ENCODE measurements at regions not wholly inside any gene's neighbourhood (a gene's known extent, or its start where the extent isn't known, plus 50 kb on each side); places are given as distances from the start of the nearest gene placed in this dataset.
"Not testable (repeated sequence)": the region's sequence is repeated elsewhere in the genome, so short reads cannot be mapped to it uniquely, and the experiment has no call there.

- no peak for DNase-seq (ENCODE audit: low read depth, low spot score)
- no peak overlapping the region for H3K27ac ChIP-seq
Measured at GRCh38 chr14:57066463-57066862, 202.2 kb downstream of the EXOC5 start.

DNA sequence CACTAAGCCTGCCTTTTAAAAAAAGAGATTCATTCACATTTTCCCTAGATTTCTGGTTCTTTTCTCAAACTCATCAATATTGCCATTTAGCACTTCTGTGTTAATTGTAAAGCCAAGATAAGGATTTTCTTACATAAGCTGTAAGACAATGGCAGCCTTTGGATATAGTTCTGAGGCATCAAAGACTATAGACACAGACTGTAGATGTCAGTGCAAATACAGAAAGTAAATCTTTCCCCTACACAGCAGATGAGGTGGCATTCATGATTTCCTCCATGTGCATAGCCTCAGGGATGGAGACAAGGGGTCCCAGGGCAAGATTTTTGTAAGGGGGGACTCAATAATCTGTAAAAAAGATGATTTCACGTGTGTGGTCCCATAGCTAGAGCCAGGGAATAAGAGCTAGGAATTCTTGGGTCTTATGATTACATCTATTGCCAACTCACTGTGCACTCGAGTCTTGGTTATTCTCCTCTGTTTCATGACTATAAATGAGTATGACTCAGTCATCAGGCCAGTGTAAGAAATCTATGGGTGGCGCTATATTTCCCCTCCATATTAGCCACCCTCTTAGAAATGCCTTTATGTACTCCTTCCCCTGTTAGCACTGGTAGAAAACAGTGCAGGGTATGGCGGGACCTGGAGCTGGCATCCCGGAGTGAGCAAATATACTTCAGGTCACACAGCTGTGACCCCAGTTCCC, 207.5 kb downstream of the EXOC5 start:
- DNase-seq (ENCODE audit: low read depth, low spot score): no peak
- no peak overlapping the region for H3K27ac ChIP-seq

DNA sequence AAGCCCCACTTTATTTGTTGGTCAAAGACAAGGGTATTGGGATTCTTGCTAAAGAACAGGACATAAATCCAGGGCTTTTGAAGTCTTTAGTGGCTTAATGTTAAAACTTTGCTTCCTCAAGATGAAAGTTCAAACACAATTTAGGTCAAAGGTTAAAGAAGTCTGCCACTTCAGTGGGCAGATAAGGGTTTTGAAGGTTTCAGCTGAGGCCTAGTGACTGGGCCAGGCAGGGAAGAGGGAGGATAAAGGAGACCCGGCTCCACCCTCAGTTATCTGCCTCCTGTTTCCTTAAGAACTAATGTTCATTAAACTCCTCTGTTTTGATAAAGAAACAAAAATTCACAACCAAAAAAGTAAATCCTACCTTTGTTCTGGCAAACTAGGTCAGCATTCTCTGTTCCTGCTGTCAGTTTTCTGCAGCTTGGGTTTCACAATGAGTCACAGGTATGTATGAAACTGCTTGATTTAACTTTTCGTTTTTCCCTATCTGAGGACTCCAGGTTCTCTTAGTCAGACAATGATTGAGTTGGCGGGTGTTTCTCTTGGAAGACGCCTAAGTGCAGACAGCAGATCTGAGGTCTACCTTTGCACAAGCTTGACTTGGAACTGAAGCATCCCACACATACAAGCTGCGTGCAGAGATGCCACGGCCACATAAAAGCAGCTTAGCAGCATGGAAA, 208.3 kb downstream of the EXOC5 start:
- DNase-seq (ENCODE audit: low read depth, low spot score): peak; percentile 49
- H3K27ac ChIP-seq: no peak overlapping the region

DNA sequence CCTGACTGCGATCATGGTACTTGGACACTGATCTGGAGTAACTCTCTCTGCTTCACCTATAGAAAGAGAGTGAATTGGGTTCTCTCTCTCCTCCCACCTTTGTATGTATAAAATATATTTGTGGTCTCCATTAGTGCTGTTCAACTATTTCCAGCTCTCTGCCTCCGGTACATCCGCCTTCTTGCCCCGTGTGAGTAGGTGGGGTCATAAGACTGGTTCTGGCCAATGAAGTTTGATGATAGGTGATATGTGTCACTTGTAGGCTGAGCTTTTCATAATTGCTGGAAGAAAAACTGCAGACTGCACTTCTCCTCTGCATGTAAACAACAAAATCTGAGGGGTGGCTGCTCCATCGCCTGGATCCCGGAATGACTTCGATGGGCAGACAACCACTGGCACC, 210.4 kb downstream of the EXOC5 start:
- no peak overlapping the region for H3K27ac ChIP-seq
- no peak for DNase-seq (ENCODE audit: low read depth, low spot score)

- H3K27ac ChIP-seq: no peak overlapping the region
- no peak for DNase-seq (ENCODE audit: low read depth, low spot score)
Measured at GRCh38 chr14:57057803-57058202, 210.9 kb downstream of the EXOC5 start.

GRCh38 chr14:57056522-57056921, 212.2 kb downstream of the EXOC5 start:
- H3K27ac ChIP-seq; DNase-seq (ENCODE audit: low read depth, low spot score): not testable (repeated sequence)

GRCh38 chr14:57052705-57053302, 215.9 kb downstream of the EXOC5 start:
- DNase-seq (ENCODE audit: low read depth, low spot score): no peak
- H3K27ac ChIP-seq: no peak overlapping the region

GRCh38 chr14:57051633-57052032, 217.1 kb downstream of the EXOC5 start:
- no peak overlapping the region for H3K27ac ChIP-seq
- no peak for DNase-seq (ENCODE audit: low read depth, low spot score)

DNA sequence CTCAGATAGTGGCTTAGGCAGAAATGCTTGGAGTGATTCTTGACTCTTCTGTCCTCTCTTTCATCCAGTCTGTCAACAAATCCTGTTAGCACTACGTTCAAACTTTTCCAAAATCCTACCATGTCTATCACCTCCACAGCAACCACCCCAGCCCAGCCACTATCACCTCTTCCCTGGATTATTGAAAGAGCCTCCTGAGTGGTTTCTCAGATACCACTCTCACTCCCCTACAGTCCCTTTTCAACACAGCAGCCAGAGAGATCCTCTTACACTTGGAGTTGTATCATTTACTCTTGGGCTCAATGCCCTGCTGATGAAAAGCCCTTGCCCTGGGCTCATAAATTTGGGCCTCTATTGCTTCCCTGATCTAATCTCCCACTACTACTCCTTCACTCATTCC, 218.9 kb downstream of the EXOC5 start:
- H3K27ac ChIP-seq: no peak overlapping the region
- DNase-seq (ENCODE audit: low read depth, low spot score): no peak

- no peak for DNase-seq (ENCODE audit: low read depth, low spot score)
- no peak overlapping the region for H3K27ac ChIP-seq
Measured at GRCh38 chr14:57046175-57046574, 222.5 kb downstream of the EXOC5 start.

GRCh38 chr14:57044101-57044973, 224.4 kb downstream of the EXOC5 start:
- DNase-seq (ENCODE audit: low read depth, low spot score); H3K27ac ChIP-seq: not testable (repeated sequence)

- DNase-seq (ENCODE audit: low read depth, low spot score): no peak
- no peak overlapping the region for H3K27ac ChIP-seq
Measured at GRCh38 chr14:57038689-57039088, 228.4 kb upstream of the OTX2 start.

GRCh38 chr14:57031474-57031873, 221.2 kb upstream of the OTX2 start:
- H3K27ac ChIP-seq: no peak overlapping the region
- DNase-seq (ENCODE audit: low read depth, low spot score): no peak

GRCh38 chr14:57029620-57030253, 219.5 kb upstream of the OTX2 start:
- DNase-seq (ENCODE audit: low read depth, low spot score): no peak
- no peak overlapping the region for H3K27ac ChIP-seq

GRCh38 chr14:57025456-57025855, 215.2 kb upstream of the OTX2 start:
- no peak for DNase-seq (ENCODE audit: low read depth, low spot score)
- no peak overlapping the region for H3K27ac ChIP-seq

DNA sequence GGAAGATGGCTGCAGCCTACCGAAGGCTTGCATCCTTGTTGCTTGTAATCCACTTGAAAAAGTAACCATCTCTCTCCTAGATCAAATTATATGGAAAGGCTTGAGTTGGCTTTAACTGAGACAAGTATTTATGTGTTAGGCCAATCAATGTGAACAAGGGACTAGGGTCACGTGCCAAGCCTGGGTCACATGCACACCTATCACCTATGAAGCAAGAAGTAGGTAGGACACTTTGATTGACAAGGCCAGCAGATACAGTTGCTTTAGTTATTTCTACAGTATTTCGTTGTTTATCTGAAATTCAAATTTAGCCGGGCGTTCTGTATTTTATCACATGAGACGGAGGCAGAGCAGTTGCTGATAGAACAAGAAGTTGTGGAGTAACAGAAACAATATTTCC, 212.3 kb upstream of the OTX2 start:
- H3K27ac ChIP-seq: no peak overlapping the region
- no peak for DNase-seq (ENCODE audit: low read depth, low spot score)

DNA sequence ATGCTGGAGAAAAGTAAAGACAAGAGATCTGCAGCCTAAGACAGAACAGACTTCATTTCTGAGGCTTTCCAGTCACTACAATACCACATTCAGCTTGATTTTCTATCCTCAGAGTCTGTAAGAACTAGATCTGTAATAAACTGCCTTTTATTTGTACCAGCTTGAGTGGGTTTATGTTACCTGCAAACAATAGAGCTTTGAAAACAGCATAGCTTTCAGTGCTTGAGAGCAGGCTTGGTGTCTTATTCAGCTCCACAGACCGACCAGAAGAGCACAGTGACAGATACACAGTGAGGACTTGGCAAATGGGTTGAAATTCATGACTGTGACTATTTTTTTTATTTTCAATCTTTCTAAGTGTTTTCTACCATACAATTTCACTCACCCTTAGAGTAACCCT, 207.8 kb upstream of the OTX2 start:
- H3K27ac ChIP-seq: no peak overlapping the region
- DNase-seq (ENCODE audit: low read depth, low spot score): no peak

DNA sequence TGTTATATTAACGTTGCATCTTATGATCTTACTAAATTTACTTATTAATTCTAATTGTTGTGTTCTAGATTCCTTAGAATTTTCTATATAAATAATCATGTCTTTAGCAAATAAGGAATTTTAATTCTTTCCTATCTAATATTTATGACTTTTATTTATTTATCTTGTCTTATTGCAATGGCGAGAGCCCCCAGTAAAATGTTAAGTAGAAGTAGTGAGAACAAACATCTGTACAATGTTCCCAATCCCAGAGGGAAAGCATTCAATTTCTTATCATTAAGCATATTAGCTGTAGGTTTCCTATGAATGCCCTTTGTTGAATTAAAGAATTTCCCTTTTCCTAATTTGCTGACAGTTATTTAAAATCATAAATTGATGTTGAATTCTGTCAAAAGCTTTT, 203.7 kb upstream of the OTX2 start:
- no peak overlapping the region for H3K27ac ChIP-seq
- no peak for DNase-seq (ENCODE audit: low read depth, low spot score)

- no peak overlapping the region for H3K27ac ChIP-seq
- DNase-seq (ENCODE audit: low read depth, low spot score): no peak
Measured at GRCh38 chr14:57009585-57010515, 199.6 kb upstream of the OTX2 start.
